HepG2 (cell line): ENCODE measurements at regions not wholly inside any gene's neighbourhood (a gene's known extent, or its start where the extent isn't known, plus 50 kb on each side); places are given as distances from the start of the nearest gene placed in this dataset.

Source experiments
- ATAC-seq: fragments of 200-7000 bp; cut with Tn5 transposase; 3 replicates; pipeline ENCODE4 v1.9.1; 2020; ENCODE audit warnings: mild to moderate bottlenecking, moderate library complexity
- BruUV-seq: library from RNA; stranded (reverse); fragments of 400-500 nt; replicated peaks from 2 replicates; lab custom pipeline; 2021; lab: Mats Ljungman, UMichigan
- CTCF ChIA-PET: fragments of 300-600 bp; formaldehyde crosslinking; extraction: SDS; loops from one replicate; lab custom pipeline; 2021; ENCODE audit warnings: low total read pairs, inconsistent platforms, low intra/inter-chr PET ratio; lab: Yijun Ruan, JAX
- POLR2A ChIA-PET: fragments of 350-600 bp; sonication (Branson Sonifier 250); formaldehyde crosslinking; loops from one replicate; lab custom pipeline; 2020; ENCODE audit warnings: antibody characterized with exemption, inconsistent platforms; lab: Yijun Ruan, JAX
- DNase-seq: peaks from one replicate; pipeline ENCODE4 v3.0.0-alpha.2; 2015; ENCODE audit warnings: low spot score
- FAIRE-seq: peaks from 3 replicates; lab custom pipeline; 2011; peaks lifted over from hg19 to GRCh38; lab: Jason Lieb, UNC
- H2AFZ ChIP-seq: one replicate; pipeline ENCODE4 v1.6.1; 2011; ENCODE audit warnings: low read length, inconsistent platforms
- H3K27ac ChIP-seq: fragments of 300-600 bp; 3 replicates; pipeline ENCODE4 v1.8.0; 2011; ENCODE audit warnings: mixed run types, mild to moderate bottlenecking, mixed read lengths, low read length, inconsistent platforms; ENCODE audit not compliant: insufficient read depth; ENCODE audit errors: extremely low read length
- H3K27me3 ChIP-seq, 2 experiments: fragments of 200-600 bp in 1 of 2; 2 replicates in 1 of 2; 3 replicates in 1 of 2; pipeline versions ENCODE4 v1.6.0 to v1.8.0; 2011; ENCODE audit warnings: low read length in 2 of 2, mild to moderate bottlenecking in 2 of 2, moderate library complexity in 2 of 2, inconsistent platforms in 1 of 2; ENCODE audit not compliant: insufficient read depth in 2 of 2, control insufficient read depth in 1 of 2
- H3K36me3 ChIP-seq, 2 experiments: fragments of 200-600 bp in 1 of 2; replicated peaks in 1 of 2; 2 replicates in 1 of 2; 3 replicates in 1 of 2; pipeline versions ENCODE4 v1.5.1 to v1.8.0; 2011; ENCODE audit warnings: low read length in 2 of 2, inconsistent platforms in 1 of 2; ENCODE audit not compliant: insufficient read depth in 2 of 2, control insufficient read depth in 1 of 2
- H3K4me1 ChIP-seq: 2 replicates; pipeline ENCODE4 v1.5.1; 2012; ENCODE audit warnings: low read length, inconsistent platforms; ENCODE audit not compliant: insufficient read depth
- H3K4me2 ChIP-seq: 2 replicates; pipeline ENCODE4 v1.6.0; 2011; ENCODE audit warnings: low read depth, low read length, inconsistent platforms
- H3K4me3 ChIP-seq, 3 experiments: fragments of 200-600 bp in 1 of 3; sonication (generic), shearing (Covaris generic) in 1 of 3; replicated peaks in 1 of 3; 2 replicates each; pipeline ENCODE4 v1.5.1; 2011 to 2016; ENCODE audit warnings: low read length in 3 of 3, inconsistent platforms in 2 of 3, low read depth in 2 of 3, mild to moderate bottlenecking in 2 of 3, control low read depth in 1 of 3, mixed read lengths in 1 of 3; ENCODE audit not compliant: insufficient read depth in 1 of 3
- H3K79me2 ChIP-seq: one replicate; pipeline ENCODE4 v1.6.1; 2011; ENCODE audit warnings: low read length, inconsistent platforms; ENCODE audit not compliant: insufficient read depth
- H3K9ac ChIP-seq: 2 replicates; pipeline ENCODE4 v1.6.0; 2011; ENCODE audit warnings: mild to moderate bottlenecking, low read depth, low read length, inconsistent platforms; ENCODE audit not compliant: insufficient read depth
- H3K9me3 ChIP-seq: 2 replicates; pipeline ENCODE4 v1.5.1; 2012; ENCODE audit warnings: mild to moderate bottlenecking, low read length
- H4K20me1 ChIP-seq: 2 replicates; pipeline ENCODE4 v1.6.0; 2011; ENCODE audit warnings: inconsistent platforms, mild to moderate bottlenecking, low read length, moderate library complexity; ENCODE audit not compliant: insufficient read depth
- ATM ChIP-seq: fragments of 450-650 bp; IDR thresholded peaks from 2 replicates; pipeline ENCODE4 v1.7.1; 2017; ENCODE audit warnings: mild to moderate bottlenecking, borderline replicate concordance
- HBP1 ChIP-seq: IDR thresholded peaks from 2 replicates; pipeline ENCODE4 v1.6.1; 2016; ENCODE audit warnings: low read depth, control low read depth
- HNRNPL ChIP-seq: fragments of 200-400 bp; formaldehyde crosslinking; IDR thresholded peaks from 2 replicates; pipeline ENCODE4 v1.6.1; 2017; ENCODE audit warnings: mild to moderate bottlenecking, low read depth, low read length
- IRX3 ChIP-seq: sonication (generic); formaldehyde crosslinking; IDR thresholded peaks from 2 replicates; pipeline ENCODE4 v1.8.1; 2023; ENCODE audit warnings: mild to moderate bottlenecking, low read depth, missing genetic modification reagents, borderline replicate concordance
- KLF11 ChIP-seq: IDR thresholded peaks from 2 replicates; pipeline ENCODE4 v1.6.1; 2016; ENCODE audit warnings: missing compliant biosample characterization
- MIER3 ChIP-seq: IDR thresholded peaks from 2 replicates; pipeline ENCODE4 v1.6.1; 2016; ENCODE audit warnings: missing compliant biosample characterization, borderline replicate concordance
- MYNN ChIP-seq: sonication (generic); formaldehyde crosslinking; IDR thresholded peaks from 2 replicates; pipeline ENCODE4 v1.4.0; 2020; ENCODE audit warnings: mild to moderate bottlenecking, low read depth, missing genetic modification reagents
- POLR2AphosphoS2 ChIP-seq: IDR thresholded peaks from 2 replicates; pipeline ENCODE4 v1.6.1; 2011; ENCODE audit warnings: low read depth, low read length, improper control_type of control experiment
- TIGD3 ChIP-seq: sonication (generic); formaldehyde crosslinking; IDR thresholded peaks from 2 replicates; pipeline ENCODE4 v1.5.1; 2020; ENCODE audit warnings: mild to moderate bottlenecking, missing genetic modification reagents, borderline replicate concordance
- ZC3H4 ChIP-seq: sonication (generic); formaldehyde crosslinking; IDR thresholded peaks from 2 replicates; pipeline ENCODE4 v1.4.0; 2020; ENCODE audit warnings: missing genetic modification reagents, borderline replicate concordance
- ZNF317 ChIP-seq: sonication (generic); formaldehyde crosslinking; IDR thresholded peaks from 2 replicates; pipeline ENCODE4 v1.5.0; 2020; ENCODE audit warnings: mild to moderate bottlenecking, missing genetic modification reagents
- ZNF576 ChIP-seq: sonication (generic); formaldehyde crosslinking; IDR thresholded peaks from 2 replicates; pipeline ENCODE4 v1.4.0; 2020; ENCODE audit warnings: mild to moderate bottlenecking, missing genetic modification reagents
- ZNF773 ChIP-seq: sonication (generic); formaldehyde crosslinking; IDR thresholded peaks from 2 replicates; pipeline ENCODE4 v1.4.0; 2020; ENCODE audit warnings: missing genetic modification reagents, borderline replicate concordance
- ZSCAN9 ChIP-seq: IDR thresholded peaks from 2 replicates; pipeline ENCODE4 v1.6.1; 2016; ENCODE audit warnings: borderline replicate concordance
- WGBS: methylation state at CpG from one replicate; pipeline ENCODE4 v1.1.6; 2017; ENCODE audit warnings: low lambda C conversion rate; 5-methylcytosine and 5-hydroxymethylcytosine counted together
- in situ Hi-C: cut with HindIII; loops from 2 replicates; pipeline ENCODE4 v1.10.0; 2017; ENCODE audit warnings: low pct_unique_long_range_greater_than_20kb; ENCODE audit not compliant: extremely low pct_ligation_motif_present
- intact Hi-C: fragments of 100-400 bp; cut with micrococcal nuclease; formaldehyde crosslinking; loops from one replicate; pipeline ENCODE4 v1.10.0; 2022; ENCODE audit not compliant: unreplicated experiment
- TF ChIP-seq, protein P1 (sequence below): sonication (generic); formaldehyde crosslinking; IDR thresholded peaks from 2 replicates; pipeline ENCODE4 v1.5.0; 2020; ENCODE audit warnings: missing genetic modification reagents
- TF ChIP-seq, protein P2 (sequence below): sonication (generic); formaldehyde crosslinking; conservative IDR thresholded peaks from 2 replicates; pipeline ENCODE4 v1.4.0; 2020; ENCODE audit warnings: missing genetic modification reagents
- TF ChIP-seq, protein P3 (sequence below): sonication (generic); formaldehyde crosslinking; IDR thresholded peaks from 2 replicates; pipeline ENCODE4 v1.4.0; 2020; ENCODE audit warnings: missing genetic modification reagents, low read depth, mild to moderate bottlenecking, borderline replicate concordance

DNA sequence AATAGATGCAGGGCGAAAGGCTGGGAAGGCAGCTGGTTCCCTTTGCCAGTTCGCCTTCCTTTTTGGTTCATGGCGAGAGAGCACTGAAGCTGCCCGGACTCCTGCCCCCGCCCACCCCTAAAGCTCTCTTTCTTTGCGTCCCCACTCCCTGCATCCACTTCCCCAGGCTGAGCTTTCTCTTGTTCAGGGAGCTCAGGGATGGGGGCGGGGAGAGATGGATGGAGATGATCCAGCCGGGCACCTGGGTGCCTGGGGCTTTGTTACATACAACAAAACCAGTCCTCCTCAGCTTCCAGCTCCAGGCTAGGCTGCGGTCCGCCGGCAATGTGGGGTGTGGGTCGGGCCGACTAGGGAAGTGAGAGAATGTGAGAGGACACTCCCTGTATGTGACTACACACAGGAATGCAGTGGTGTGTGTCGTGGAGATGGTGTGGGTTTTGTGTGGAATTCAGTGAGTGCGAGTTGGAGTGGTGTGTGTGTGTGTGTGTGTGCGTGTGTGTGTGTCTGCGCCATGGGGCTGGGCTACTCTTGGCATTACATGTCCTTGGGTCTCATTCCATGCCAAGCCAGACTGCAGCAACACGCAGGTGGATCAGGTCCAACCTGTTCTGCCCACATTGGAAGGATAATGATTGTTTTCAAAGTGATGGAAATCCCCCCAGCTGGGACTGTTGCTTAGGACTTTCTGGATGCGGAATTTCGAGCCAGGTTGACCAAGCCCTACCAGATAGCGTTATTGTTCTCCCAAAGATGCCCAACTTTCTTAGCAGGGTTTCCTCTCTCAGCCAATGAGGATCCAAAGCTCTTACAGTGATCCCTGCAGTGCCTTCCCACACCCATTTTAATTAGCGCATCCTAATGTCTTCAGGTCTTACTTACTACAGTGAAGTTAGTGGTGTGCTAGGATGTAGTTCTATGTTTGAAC is 149.4 kb upstream of the CHRDL1 start:
- BruUV-seq, result no TSS peak
- no peak overlapping the region for H3K4me2 ChIP-seq
- no peak for DNase-seq
- intact Hi-C loops, result no loop called here
- H2AFZ ChIP-seq, result no peak overlapping the region
- H3K4me1 ChIP-seq, result no peaks in the 10 kb centered on the region
- CTCF ChIA-PET, result no interaction called here
- no peak overlapping the region for H3K27ac ChIP-seq
- H3K36me3 ChIP-seq, result no peaks in the 10 kb centered on the region
- no peak overlapping the region for H3K4me3 ChIP-seq
- POLR2A ChIA-PET, result no interaction called here
- no peaks in the 10 kb centered on the region for H3K9me3 ChIP-seq
- no peak overlapping the region for H3K9ac ChIP-seq
- in situ Hi-C loops, result no loop called here
- no peak for ATAC-seq
- H4K20me1 ChIP-seq, result no peaks in the 10 kb centered on the region
- FAIRE-seq, result no peak
- no peaks in the 10 kb centered on the region for H3K79me2 ChIP-seq
- no peaks in the 10 kb centered on the region for H3K27me3 ChIP-seq
- WGBS, result 17% methylated on average over 8 of the region's 22 CpGs
- TF ChIP-seq ZSCAN9 (no peak), ZNF317 (CRISPR knock-in tag) (no peak), TIGD3 (no peak), ZNF773 (no peak), POLR2AphosphoS2 (no peak), HBP1 (CRISPR knock-in tag) (no peak), IRX3 (no peak), MIER3 (CRISPR knock-in tag) (no peak), HNRNPL (no peak), MYNN (CRISPR knock-in tag) (no peak), ZC3H4 (CRISPR knock-in tag) (no peak), ATM (no peak), ZNF576 (no peak), KLF11 (CRISPR knock-in tag) (no peak)
- TF ChIP-seq, protein P1, sequence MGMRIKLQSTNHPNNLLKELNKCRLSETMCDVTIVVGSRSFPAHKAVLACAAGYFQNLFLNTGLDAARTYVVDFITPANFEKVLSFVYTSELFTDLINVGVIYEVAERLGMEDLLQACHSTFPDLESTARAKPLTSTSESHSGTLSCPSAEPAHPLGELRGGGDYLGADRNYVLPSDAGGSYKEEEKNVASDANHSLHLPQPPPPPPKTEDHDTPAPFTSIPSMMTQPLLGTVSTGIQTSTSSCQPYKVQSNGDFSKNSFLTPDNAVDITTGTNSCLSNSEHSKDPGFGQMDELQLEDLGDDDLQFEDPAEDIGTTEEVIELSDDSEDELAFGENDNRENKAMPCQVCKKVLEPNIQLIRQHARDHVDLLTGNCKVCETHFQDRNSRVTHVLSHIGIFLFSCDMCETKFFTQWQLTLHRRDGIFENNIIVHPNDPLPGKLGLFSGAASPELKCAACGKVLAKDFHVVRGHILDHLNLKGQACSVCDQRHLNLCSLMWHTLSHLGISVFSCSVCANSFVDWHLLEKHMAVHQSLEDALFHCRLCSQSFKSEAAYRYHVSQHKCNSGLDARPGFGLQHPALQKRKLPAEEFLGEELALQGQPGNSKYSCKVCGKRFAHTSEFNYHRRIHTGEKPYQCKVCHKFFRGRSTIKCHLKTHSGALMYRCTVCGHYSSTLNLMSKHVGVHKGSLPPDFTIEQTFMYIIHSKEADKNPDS (CRISPR knock-in tag), result no peak
- TF ChIP-seq, protein P2, sequence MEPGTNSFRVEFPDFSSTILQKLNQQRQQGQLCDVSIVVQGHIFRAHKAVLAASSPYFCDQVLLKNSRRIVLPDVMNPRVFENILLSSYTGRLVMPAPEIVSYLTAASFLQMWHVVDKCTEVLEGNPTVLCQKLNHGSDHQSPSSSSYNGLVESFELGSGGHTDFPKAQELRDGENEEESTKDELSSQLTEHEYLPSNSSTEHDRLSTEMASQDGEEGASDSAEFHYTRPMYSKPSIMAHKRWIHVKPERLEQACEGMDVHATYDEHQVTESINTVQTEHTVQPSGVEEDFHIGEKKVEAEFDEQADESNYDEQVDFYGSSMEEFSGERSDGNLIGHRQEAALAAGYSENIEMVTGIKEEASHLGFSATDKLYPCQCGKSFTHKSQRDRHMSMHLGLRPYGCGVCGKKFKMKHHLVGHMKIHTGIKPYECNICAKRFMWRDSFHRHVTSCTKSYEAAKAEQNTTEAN, result no peak
- TF ChIP-seq, protein P3, sequence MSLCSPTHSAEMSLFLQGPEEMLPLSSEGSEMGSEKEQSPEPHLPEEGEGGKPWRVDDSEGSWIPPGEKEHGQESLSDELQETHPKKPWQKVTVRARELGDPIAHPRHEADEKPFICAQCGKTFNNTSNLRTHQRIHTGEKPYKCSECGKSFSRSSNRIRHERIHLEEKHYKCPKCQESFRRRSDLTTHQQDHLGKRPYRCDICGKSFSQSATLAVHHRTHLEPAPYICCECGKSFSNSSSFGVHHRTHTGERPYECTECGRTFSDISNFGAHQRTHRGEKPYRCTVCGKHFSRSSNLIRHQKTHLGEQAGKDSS (CRISPR knock-in tag), result no peak
